NCI-H2107 (cell line): ENCODE measurements at regions not wholly inside any gene's neighbourhood (a gene's known extent, or its start where the extent isn't known, plus 50 kb on each side); places are given as distances from the start of the nearest gene placed in this dataset.

Experiments
- DNase-seq: peaks from one replicate; lab custom pipeline; 2025; lab: John Stamatoyannopoulos, UW

GRCh38 chr10:20978617-20979016, 81.5 kb upstream of the NEBL start:
- no peak for DNase-seq

DNA sequence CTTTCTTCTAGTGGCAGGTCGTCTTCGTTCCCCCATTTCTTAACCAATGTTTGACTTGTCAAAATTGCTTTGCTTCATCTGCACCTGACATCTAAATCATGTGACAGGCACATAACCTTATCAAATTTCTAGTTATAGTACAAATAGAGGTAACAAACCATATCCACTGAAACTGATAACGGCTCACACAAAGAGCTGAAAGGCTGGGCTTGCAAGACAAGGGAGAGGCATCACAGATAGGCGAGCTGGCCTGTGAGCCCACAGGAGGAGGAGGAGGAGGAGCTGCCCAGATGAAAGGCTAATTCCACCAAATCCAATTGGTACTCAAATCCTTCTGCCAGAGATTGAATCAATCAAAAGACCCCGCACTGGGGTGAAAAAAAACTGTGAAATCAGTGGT, 80.2 kb upstream of the NEBL start:
- no peak for DNase-seq

DNA sequence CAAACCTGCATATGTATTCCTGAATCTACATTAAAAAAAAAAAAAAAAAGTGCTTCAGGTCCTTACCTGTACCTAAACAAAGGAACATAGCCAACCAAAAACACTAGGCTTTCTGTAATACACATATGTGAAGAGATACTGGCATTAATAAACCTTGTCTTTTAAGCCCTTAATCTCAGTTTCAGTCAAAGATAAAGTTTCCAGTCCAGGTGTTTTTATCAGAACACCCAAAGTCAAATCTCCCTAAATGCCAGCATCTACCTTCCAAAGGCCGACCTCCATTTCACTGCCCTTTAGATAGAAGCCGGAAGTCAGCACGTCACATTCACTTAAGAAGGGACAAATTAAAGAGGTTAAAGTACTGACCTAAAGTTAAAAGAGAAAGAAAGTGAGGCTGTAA, 79.8 kb upstream of the NEBL start:
- no peak for DNase-seq

DNA sequence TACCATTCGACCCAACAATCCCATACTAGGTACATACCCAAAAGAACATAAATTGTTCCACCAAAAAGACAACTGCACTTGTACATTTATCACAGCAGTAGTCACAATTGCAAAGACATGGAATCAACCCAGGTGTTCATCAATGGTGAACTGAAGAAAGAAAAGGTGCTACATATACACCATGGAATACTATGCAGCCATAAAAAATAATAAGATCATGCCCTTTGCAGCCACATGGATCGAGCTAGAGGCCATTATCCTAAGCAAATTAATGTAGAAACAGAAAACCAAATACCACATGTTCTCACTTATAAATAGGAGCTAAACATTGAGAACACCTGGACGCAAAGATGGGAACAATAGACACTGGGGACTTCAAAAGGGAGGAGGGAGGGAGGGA, 79.3 kb upstream of the NEBL start:
- DNase-seq, result no peak

- no peak for DNase-seq
These were observed 78.1 kb upstream of the NEBL start for GRCh38 chr10:20975236-20975635.

DNA sequence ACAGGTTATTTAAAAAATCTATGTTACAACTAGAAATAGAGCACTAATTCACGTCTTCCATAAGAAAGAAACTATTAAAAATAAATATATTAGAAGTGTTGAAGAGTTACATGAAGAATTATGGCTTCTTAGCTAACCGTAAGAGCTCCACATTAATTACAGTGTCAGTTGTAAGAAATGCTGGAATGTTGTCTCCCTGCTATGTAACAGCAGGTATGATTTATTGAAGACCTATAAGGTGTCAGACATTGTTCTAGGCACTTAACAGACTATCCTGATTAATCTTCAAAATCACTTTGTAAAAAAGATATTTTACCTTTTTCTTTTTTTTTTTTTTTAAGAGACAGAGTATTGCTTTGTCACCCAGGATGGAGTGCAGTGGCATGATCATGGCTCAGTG, 75.8 kb upstream of the NEBL start:
- DNase-seq, result no peak

- no peak for DNase-seq
These were observed 74.8 kb upstream of the NEBL start for GRCh38 chr10:20971901-20972300.

- DNase-seq, result no peak
These were observed 73.6 kb upstream of the NEBL start for GRCh38 chr10:20970708-20971107.

GRCh38 chr10:20970044-20970443, 72.9 kb upstream of the NEBL start:
- no peak for DNase-seq

DNA sequence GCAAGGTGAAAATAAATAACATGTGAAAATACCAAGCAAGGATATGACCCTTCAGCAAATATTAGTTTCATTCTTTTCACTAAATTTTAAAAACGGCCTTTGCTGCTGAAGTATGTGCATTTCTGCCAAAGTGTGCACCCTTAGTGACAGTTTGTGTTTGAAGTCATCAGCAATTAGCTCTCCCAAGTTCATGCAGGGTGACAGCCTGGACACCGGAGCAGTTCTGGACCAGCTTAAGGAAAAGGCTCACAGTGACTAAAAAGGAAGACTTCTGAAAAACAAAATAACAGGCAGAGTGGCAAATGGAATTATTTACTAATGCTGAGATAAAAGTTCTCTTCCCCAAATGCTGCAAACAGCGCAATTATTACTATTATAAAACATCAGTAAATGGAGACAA, 69.3 kb upstream of the NEBL start:
- no peak for DNase-seq

GRCh38 chr10:20963721-20964595, 66.8 kb upstream of the NEBL start:
- DNase-seq, result no peak

DNA sequence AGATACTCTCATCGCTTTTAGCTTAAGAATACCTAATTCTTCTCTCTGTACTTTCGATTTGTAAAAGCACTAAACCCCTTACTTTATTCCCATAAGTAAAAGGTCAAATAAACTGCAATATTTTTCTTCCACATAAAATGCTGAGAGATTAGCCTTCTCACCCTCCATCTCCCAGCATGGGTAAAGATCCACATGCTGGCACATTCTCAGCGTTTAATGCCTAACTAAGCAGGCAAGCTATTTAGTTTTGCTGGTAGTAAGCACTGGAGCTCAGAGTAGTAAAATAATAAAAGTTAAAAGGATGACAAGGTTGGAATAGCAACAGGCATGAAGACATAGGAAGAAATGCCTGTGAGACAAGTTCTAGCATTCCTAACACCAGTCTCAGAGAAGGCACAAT, 65.9 kb upstream of the NEBL start:
- no peak for DNase-seq

DNA sequence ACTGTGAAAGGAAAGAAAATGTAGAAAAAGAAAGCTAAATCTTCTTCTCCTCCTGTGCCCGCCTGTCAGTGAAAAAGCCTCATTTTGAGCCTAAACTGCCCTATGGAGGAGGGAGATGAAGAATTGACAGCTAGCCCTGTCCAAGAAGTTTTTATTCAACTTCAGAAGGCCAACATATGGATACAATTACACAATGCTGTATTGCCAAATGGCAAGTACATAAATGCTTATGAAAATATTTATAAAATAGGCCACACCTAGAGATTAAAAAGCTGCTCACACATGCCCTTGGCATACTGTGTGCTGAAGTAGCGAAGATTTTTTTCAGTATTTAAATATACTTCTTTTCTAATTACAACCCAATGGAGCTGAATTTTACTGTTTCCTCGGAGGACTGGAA, 65.1 kb upstream of the NEBL start:
- DNase-seq, result no peak

- DNase-seq, result no peak
These were observed 62.1 kb upstream of the NEBL start for GRCh38 chr10:20959242-20959641.

GRCh38 chr10:20958764-20959163, 61.7 kb upstream of the NEBL start:
- no peak for DNase-seq

- DNase-seq, result no peak
These were observed 61.1 kb upstream of the NEBL start for GRCh38 chr10:20958225-20958624.

DNA sequence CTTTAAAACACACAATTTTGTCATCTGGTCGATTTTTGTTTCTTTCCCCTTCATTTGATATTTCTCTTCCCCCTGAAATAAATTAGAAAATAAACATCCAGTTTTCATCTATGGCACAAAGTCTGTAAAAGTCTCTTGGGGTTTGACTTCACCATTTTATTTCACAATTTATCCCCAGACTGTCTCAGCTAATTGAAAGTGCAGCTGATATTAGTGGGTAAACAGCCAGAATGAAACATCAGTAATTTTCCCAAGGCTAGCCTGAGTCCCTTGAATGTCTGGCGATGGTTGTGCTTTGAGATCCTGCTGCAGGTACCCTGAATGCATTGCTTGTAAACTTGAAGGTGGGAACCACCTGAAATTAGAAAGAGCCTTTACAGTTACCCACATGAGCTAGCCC, 60.6 kb upstream of the NEBL start:
- DNase-seq, result no peak

- no peak for DNase-seq
These were observed 59.7 kb upstream of the NEBL start for GRCh38 chr10:20956843-20957242.

- no peak for DNase-seq
These were observed 58.3 kb upstream of the NEBL start for GRCh38 chr10:20955355-20955893.

GRCh38 chr10:20954519-20954918, 57.4 kb upstream of the NEBL start:
- DNase-seq, result no peak

DNA sequence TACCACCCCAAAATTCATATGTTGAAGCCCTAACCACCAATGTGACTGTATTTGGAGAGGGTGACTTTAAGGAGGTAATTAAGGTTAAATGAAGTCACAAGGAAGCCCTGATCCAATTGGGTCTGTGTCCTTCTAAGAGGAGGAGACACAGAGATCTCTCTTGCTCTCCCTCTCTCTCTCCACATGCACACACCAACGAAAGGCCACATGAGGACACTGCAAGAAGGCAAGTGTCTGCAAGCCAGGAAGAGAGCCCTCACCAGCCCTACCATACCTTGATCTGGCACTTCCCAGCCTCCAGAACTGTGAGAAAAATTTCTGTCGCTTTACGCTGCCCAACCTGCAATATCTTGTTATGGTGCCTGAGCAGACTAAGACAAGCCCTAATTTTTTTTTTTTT, 56.0 kb upstream of the NEBL start:
- no peak for DNase-seq

DNA sequence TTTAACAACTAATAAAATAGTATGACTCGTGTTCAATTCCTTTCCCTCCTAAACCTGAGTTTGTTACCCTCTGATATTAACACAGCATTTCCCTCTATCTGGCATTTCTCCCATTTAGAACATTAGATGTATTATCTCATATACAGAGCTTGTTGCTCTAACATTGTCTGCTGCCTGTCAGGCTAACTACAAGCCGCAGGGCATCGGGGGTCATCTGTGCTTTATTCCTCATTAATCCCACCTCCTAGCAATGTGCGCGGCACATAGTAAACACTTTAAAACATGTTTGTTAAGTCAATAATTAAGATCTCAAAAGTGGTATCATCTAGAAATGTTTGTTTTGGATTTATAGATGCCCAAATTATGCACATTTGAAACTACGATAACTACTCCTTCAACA, 52.9 kb upstream of the NEBL start:
- DNase-seq, result no peak

DNA sequence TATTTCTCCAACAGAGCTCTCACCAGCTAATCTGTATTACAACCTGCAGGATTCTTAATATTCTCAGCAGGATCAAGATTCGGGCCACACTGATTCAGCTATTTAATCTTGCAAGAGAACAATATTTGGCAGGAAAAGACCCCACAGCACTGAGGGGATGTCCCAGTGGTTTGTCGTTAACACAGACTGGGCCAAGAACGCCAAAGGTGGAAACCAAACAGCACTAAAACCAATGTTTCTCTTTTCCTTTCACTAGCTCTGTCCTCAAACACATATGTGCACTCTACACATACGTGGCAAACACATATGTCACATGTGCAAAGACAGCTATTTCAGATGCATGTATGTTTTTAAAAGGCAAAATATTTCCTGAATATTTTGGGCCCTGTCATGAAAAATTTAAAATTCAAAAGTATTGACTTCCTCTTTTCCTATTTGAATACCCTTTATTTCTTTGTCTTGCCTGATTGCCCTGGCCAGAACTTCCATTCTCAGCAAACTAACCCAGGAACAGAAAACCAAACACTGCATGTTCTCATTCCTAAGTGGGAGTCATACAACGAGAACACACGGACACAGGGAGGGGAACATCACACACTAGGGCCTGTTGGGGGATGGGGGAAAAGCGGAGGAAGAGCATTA, 51.7 kb upstream of the NEBL start:
- DNase-seq, result no peak
